ENCODE measurements at regions not wholly inside any gene's neighbourhood (a gene's known extent, or its start where the extent isn't known, plus 50 kb on each side); places are given as distances from the start of the nearest gene placed in this dataset.

DNA sequence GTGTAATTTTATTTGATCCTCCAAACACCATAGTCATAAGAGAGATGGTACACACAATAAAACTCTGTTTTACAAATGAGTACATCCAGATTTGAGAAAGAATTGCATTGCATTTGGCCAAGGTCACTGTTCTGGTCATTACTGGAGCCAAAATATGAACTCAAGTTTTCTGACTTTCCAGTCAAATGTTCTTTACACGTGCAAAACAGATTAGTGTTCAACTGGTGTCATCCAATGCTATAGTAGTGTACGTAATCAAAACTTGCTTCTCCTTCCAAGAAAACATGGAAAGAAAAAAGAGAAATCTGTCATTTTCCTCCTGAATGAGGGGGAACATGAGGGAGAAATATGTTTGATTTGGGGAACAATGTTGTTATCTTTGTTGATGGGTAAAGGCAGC lies 291.9 kb downstream of the NAF1 start:
- in situ Hi-C loops (cut with HindIII; ENCODE audit: low pct_unique_long_range_greater_than_20kb, low sequenced_read_pairs), result no loop called here
- ATAC-seq, result no peak
- intact Hi-C loops (cut with micrococcal nuclease; ENCODE audit: unreplicated experiment), result no loop called here
- Histone ChIP-seq H3K4me1 (ENCODE audit: control insufficient read depth, insufficient read depth, low read length) (no peaks in the 10 kb centered on the region), H3K27me3 (ENCODE audit: control insufficient read depth, insufficient read depth, low read length) (no peaks in the 10 kb centered on the region), H3K27ac (ENCODE audit: low read length) (no peak overlapping the region), H3K36me3 (ENCODE audit: control insufficient read depth, insufficient read depth, low read length) (no peaks in the 10 kb centered on the region), H3K4me3 (ENCODE audit: low read depth in 2 of 2, low read length in 2 of 2) (no peak overlapping the region), H3K9me3 (ENCODE audit: control insufficient read depth, insufficient read depth, low read depth, low read length) (no peaks in the 10 kb centered on the region)
- ChIA-PET CTCF (no interaction called here), POLR2A (no interaction called here)
- TF ChIP-seq POLR2AphosphoS5 (IDR thresholded peaks at IDR 0.05; ENCODE audit: low read depth, low read length) (no peak), SIN3A (IDR thresholded peaks at IDR 0.05; ENCODE audit: borderline replicate concordance, insufficient read depth, low read depth, low read length) (no peak), TCF7L2 (IDR thresholded peaks at IDR 0.05; ENCODE audit: low read depth, low read length) (no peak)
- TF ChIP-seq, protein P1, sequence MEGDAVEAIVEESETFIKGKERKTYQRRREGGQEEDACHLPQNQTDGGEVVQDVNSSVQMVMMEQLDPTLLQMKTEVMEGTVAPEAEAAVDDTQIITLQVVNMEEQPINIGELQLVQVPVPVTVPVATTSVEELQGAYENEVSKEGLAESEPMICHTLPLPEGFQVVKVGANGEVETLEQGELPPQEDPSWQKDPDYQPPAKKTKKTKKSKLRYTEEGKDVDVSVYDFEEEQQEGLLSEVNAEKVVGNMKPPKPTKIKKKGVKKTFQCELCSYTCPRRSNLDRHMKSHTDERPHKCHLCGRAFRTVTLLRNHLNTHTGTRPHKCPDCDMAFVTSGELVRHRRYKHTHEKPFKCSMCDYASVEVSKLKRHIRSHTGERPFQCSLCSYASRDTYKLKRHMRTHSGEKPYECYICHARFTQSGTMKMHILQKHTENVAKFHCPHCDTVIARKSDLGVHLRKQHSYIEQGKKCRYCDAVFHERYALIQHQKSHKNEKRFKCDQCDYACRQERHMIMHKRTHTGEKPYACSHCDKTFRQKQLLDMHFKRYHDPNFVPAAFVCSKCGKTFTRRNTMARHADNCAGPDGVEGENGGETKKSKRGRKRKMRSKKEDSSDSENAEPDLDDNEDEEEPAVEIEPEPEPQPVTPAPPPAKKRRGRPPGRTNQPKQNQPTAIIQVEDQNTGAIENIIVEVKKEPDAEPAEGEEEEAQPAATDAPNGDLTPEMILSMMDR (IDR thresholded peaks at IDR 0.05), result no peak
- TF ChIP-seq, protein P2, sequence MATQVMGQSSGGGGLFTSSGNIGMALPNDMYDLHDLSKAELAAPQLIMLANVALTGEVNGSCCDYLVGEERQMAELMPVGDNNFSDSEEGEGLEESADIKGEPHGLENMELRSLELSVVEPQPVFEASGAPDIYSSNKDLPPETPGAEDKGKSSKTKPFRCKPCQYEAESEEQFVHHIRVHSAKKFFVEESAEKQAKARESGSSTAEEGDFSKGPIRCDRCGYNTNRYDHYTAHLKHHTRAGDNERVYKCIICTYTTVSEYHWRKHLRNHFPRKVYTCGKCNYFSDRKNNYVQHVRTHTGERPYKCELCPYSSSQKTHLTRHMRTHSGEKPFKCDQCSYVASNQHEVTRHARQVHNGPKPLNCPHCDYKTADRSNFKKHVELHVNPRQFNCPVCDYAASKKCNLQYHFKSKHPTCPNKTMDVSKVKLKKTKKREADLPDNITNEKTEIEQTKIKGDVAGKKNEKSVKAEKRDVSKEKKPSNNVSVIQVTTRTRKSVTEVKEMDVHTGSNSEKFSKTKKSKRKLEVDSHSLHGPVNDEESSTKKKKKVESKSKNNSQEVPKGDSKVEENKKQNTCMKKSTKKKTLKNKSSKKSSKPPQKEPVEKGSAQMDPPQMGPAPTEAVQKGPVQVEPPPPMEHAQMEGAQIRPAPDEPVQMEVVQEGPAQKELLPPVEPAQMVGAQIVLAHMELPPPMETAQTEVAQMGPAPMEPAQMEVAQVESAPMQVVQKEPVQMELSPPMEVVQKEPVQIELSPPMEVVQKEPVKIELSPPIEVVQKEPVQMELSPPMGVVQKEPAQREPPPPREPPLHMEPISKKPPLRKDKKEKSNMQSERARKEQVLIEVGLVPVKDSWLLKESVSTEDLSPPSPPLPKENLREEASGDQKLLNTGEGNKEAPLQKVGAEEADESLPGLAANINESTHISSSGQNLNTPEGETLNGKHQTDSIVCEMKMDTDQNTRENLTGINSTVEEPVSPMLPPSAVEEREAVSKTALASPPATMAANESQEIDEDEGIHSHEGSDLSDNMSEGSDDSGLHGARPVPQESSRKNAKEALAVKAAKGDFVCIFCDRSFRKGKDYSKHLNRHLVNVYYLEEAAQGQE (IDR thresholded peaks at IDR 0.05; ENCODE audit: insufficient read depth in 1 of 2, low read depth in 2 of 2, low read length in 1 of 2), result no peak
- no peak for DNase-seq (ENCODE audit: low read depth, low spot score)
- BruUV-seq (replicated peaks), result no TSS peak

DNA sequence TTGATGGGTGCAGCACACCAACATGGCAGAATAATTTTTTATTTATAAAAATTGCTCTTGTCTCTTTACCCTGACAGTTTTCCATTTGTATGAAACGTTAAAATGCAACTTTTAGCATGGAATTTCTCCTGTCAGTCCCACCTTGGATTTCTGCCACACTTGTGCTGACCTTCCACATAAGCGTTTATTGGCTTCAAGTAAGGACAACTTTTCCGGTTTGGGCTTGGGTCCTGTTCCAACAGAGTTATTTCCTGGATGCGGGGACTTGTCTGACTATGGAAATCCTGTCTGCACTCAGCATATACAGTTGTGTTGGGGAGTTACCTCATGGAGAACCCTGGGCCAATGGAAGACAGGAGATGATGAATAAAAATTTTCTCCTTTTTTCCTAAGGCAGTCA lies 294.7 kb downstream of the NAF1 start:
- in situ Hi-C loops (cut with HindIII; ENCODE audit: low pct_unique_long_range_greater_than_20kb, low sequenced_read_pairs), result no loop called here
- BruUV-seq (replicated peaks), result no TSS peak
- intact Hi-C loops (cut with micrococcal nuclease; ENCODE audit: unreplicated experiment), result no loop called here
- no peaks in the 10 kb centered on the region for H3K4me1 ChIP-seq (ENCODE audit: control insufficient read depth, insufficient read depth, low read length)
- ChIA-PET CTCF (no interaction called here), POLR2A (no interaction called here)
- TF ChIP-seq, protein P1 (IDR thresholded peaks at IDR 0.05), result no peak
- TF ChIP-seq, protein P2 (IDR thresholded peaks at IDR 0.05; ENCODE audit: insufficient read depth in 1 of 2, low read depth in 2 of 2, low read length in 1 of 2), result no peak
- TF ChIP-seq POLR2AphosphoS5 (IDR thresholded peaks at IDR 0.05; ENCODE audit: low read depth, low read length) (no peak), SIN3A (IDR thresholded peaks at IDR 0.05; ENCODE audit: borderline replicate concordance, insufficient read depth, low read depth, low read length) (no peak), TCF7L2 (IDR thresholded peaks at IDR 0.05; ENCODE audit: low read depth, low read length) (no peak)
- H3K36me3 ChIP-seq (ENCODE audit: control insufficient read depth, insufficient read depth, low read length), result no peaks in the 10 kb centered on the region
- ATAC-seq (no peak), DNase-seq (ENCODE audit: low read depth, low spot score) (no peak)
- no peak overlapping the region for H3K4me3 ChIP-seq (ENCODE audit: low read depth in 2 of 2, low read length in 2 of 2)
- H3K27me3 ChIP-seq (ENCODE audit: control insufficient read depth, insufficient read depth, low read length), result no peaks in the 10 kb centered on the region
- H3K9me3 ChIP-seq (ENCODE audit: control insufficient read depth, insufficient read depth, low read depth, low read length), result no peaks in the 10 kb centered on the region
- H3K27ac ChIP-seq (ENCODE audit: low read length), result no peak overlapping the region

Measured in Panc1 (cell line).